ENCODE measurements at regions not wholly inside any gene's neighbourhood (a gene's known extent, or its start where the extent isn't known, plus 50 kb on each side); places are given as distances from the start of the nearest gene placed in this dataset.

- no peaks in the 10 kb centered on the region for H3K79me2 ChIP-seq (ENCODE audit: control insufficient read depth in 1 of 2, insufficient read depth in 2 of 2, low read length in 2 of 2)
- H2BK12ac ChIP-seq (ENCODE audit: low read depth, low read length) = no peak overlapping the region
- H3K23ac ChIP-seq (ENCODE audit: insufficient read length) = no peak overlapping the region
- FAIRE-seq (no peak), DNase-seq (ENCODE audit: low read depth in 1 of 2, low spot score in 2 of 2) (no peak)
- no peaks in the 10 kb centered on the region for H3K79me1 ChIP-seq (ENCODE audit: low read depth, low read length)
- no peak overlapping the region for H3K9ac ChIP-seq (replicated peaks in 1 of 4; ENCODE audit: extremely low read depth in 1 of 4, low read depth in 3 of 4, low read length in 3 of 4)
- no peaks in the 10 kb centered on the region for H3K9me3 ChIP-seq (ENCODE audit: insufficient read depth in 2 of 2, low read depth in 1 of 2, low read length in 1 of 2)
- no peak overlapping the region for H3K4me3 ChIP-seq (ENCODE audit: extremely low read depth in 1 of 4, insufficient read depth in 2 of 4, low read depth in 3 of 4, low read length in 4 of 4)
- no peak overlapping the region for H4K8ac ChIP-seq (ENCODE audit: extremely low read depth, insufficient read depth, low read length)
- no peak overlapping the region for H2BK120ac ChIP-seq (replicated peaks; ENCODE audit: low read depth, low read length)
- no peak overlapping the region for H3K18ac ChIP-seq (ENCODE audit: extremely low read depth, low read length)
- H4K91ac ChIP-seq (replicated peaks; ENCODE audit: insufficient read length, low read length) = no peak overlapping the region
- H2AFZ ChIP-seq (ENCODE audit: low read length) = no peak overlapping the region
- H2BK20ac ChIP-seq (ENCODE audit: low read length) = no peak overlapping the region
- H3K23me2 ChIP-seq (ENCODE audit: low read depth, low read length) = no peaks in the 10 kb centered on the region
- ChIA-PET CTCF (ENCODE audit: partially characterized antibody) (no interaction called here), POLR2A (ENCODE audit: partially characterized antibody) (no interaction called here)
- no peaks in the 10 kb centered on the region for H3K36me3 ChIP-seq (ENCODE audit: control insufficient read depth in 2 of 4, insufficient read depth in 4 of 4, low read length in 3 of 4)
- H3K56ac ChIP-seq (replicated peaks; ENCODE audit: insufficient read length, low read depth, low read length) = no peak overlapping the region
- no peak overlapping the region for H3K27ac ChIP-seq (ENCODE audit: low read depth, low read length)
- H3K4ac ChIP-seq (replicated peaks; ENCODE audit: insufficient read length, low read depth, low read length) = no peak overlapping the region
- H2BK15ac ChIP-seq (ENCODE audit: low read length) = no peak overlapping the region
- H3K4me2 ChIP-seq (ENCODE audit: insufficient read depth in 1 of 2, low read depth in 2 of 2, low read length in 2 of 2) = no peak overlapping the region
- H3K14ac ChIP-seq (ENCODE audit: insufficient read length) = no peak overlapping the region
- H4K5ac ChIP-seq (ENCODE audit: insufficient read length, low read depth, low read length) = no peak overlapping the region
- no peak overlapping the region for H2BK5ac ChIP-seq (ENCODE audit: low read depth, low read length)
- no peaks in the 10 kb centered on the region for H4K20me1 ChIP-seq (replicated peaks in 1 of 2; ENCODE audit: control insufficient read depth in 1 of 2, insufficient read depth in 2 of 2, low read length in 2 of 2)
- no peaks in the 10 kb centered on the region for H3K27me3 ChIP-seq (replicated peaks in 1 of 4; ENCODE audit: control insufficient read depth in 3 of 4, extremely low read depth in 1 of 4, insufficient read depth in 3 of 4, low read length in 3 of 4)
- H3K4me1 ChIP-seq (replicated peaks in 1 of 4; ENCODE audit: control insufficient read depth in 3 of 4, insufficient read depth in 4 of 4, low read length in 3 of 4) = peaks cover 0 to 6% (median 0%) of the 10 kb centered on the region in 4 experiments; a peak in 1 of 7 replicates
- 94% methylated on average over 2 of the region's 2 CpGs; no CpG with 5 or more reads in 1 of the 2 experiments for WGBS, 2 experiments (ENCODE audit: extremely low coverage in 1 of 2, insufficient coverage in 1 of 2, insufficient read length in 1 of 2, insufficient replicate concordance in 2 of 2, low coverage in 1 of 2, low lambda C conversion rate in 2 of 2, missing lambda C conversion rate in 1 of 2)
- H2AK5ac ChIP-seq (ENCODE audit: low read depth, low read length) = no peak overlapping the region
- TF ChIP-seq E2F6 (IDR thresholded peaks at IDR 0.05) (no peak), SIN3A (conservative IDR thresholded peaks at IDR 0.05 in 1 of 2, IDR thresholded peaks at IDR 0.05 in 1 of 2; ENCODE audit: low read depth in 1 of 2, low read length in 2 of 2) (no peak), TAF7 (optimal IDR thresholded peaks at IDR 0.05; ENCODE audit: borderline replicate concordance, low read depth, low read length) (no peak), GTF2F1 (IDR thresholded peaks at IDR 0.05; ENCODE audit: borderline replicate concordance, low read depth, low read length) (no peak), EGR1 (IDR thresholded peaks at IDR 0.05; ENCODE audit: borderline replicate concordance, low read depth, low read length) (no peak), RNF2 (IDR thresholded peaks at IDR 0.05; ENCODE audit: borderline replicate concordance, low read depth, low read length, missing control alignments, poor library complexity, severe bottlenecking) (no peak), CBX5 (IDR thresholded peaks at IDR 0.05; ENCODE audit: low read depth, low read length) (no peak), GABPA (IDR thresholded peaks at IDR 0.05; ENCODE audit: borderline replicate concordance, insufficient read depth, low read length) (no peak), ASH2L (IDR thresholded peaks at IDR 0.05; ENCODE audit: low read length) (no peak), TCF12 (IDR thresholded peaks at IDR 0.05; ENCODE audit: low read depth, low read length) (no peak), CBX8 (IDR thresholded peaks at IDR 0.05; ENCODE audit: borderline replicate concordance, low read depth, low read length) (no peak), CREB1 (IDR thresholded peaks at IDR 0.05) (no peak), RBBP5 (IDR thresholded peaks at IDR 0.05; ENCODE audit: borderline replicate concordance, low read depth, low read length) (no peak), SRF (IDR thresholded peaks at IDR 0.05; ENCODE audit: low read depth, low read length) (no peak), POLR2AphosphoS5 (IDR thresholded peaks at IDR 0.05; ENCODE audit: low read depth, low read length) (no peak)
Measured at GRCh38 chr4:173919196-173919595, 364.3 kb downstream of the FBXO8 start.
